Heart left ventricle (tissue), 13 donors: ENCODE measurements at regions not wholly inside any gene's neighbourhood (a gene's known extent, or its start where the extent isn't known, plus 50 kb on each side); places are given as distances from the start of the nearest gene placed in this dataset.

ENCODE experiments used
- CTCF ChIP-seq, 12 donors: fragments of 200-600 bp; sonication (generic) in 4 of 12; IDR thresholded peaks; one replicate each; pipeline versions ENCODE4 v1.5.0 to v1.8.0; 2018 to 2022; ENCODE audit warnings: antibody characterized with exemption in 12 of 12, mild to moderate bottlenecking in 5 of 12
- POLR2A ChIP-seq, 2 donors: fragments of 450-650 bp; IDR thresholded peaks; one replicate each; pipeline ENCODE4 v1.6.1; 2017; ENCODE audit warnings: antibody characterized with exemption in 2 of 2, mild to moderate bottlenecking in 2 of 2, moderate library complexity in 2 of 2
- donor health status: ischemic (EF 13 %, LVEDD 7.1; RV severe dilation, severe dysfunction).
- donor health status: DM: no; HTN: yes; CAD: no.
- donor health status: DM: no; HTN: no; CAD: no.
- donor health status: ischemic (EF 25% LVEDD 6.9; RV normal size, moderate dysfunction).
- donor health status: ischemic (EF 25% LVEDD 5.7; RV mildly dilated, moderate dysfunction).
- donor health status: ischemic (EF 35%, LVEDD 5.7; RV mildly dilated, moderate dysfunction).
- donor health status: nonischemic (EF 11% LVEDD 7.7; RV severe dilation, severe dysfunction).
- donor health status: DM: yes; HTN: yes; CAD: no.
- donor health status: PGD.
- donor health status: ischemic (EF 29% LVEDD 5.4; RV normal size, mild dysfunction).
- donor health status: nonischemic (EF 23%, LVEDD 6.1; RV moderate dilation, normal function).

DNA sequence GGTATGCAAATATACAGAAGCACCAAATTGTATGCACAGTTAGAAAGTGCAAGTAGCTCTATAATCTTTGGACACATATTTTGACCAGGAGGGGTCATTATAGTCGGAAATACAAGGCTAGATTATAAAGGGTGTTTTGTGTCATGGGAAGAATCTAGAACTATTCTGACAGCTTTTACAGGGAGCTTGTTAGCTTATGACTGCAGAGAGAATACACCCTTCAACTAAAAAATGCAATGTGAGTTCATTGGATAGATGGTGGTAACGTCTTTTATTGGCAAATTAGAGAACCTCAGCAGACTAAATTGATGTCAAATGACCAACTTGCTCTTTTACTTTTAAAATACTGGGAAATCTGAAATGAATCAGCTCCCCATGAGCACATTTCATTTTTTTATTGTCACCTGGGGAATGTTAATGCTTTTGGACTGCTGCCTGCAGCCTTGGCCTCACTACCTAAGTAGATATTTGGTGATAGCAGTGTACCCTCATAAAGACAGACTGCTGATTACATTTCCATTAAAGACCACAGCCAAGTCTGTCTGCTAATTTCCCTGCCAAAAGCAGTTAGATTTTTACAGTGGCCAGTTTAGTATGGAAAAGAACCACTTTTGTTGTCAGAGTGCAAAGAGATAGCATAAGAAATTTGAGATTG is 515.9 kb upstream of the DPPA4 start:
- TF ChIP-seq POLR2A (IDR thresholded peaks at IDR 0.05): no peak
- TF ChIP-seq CTCF (IDR thresholded peaks at IDR 0.05): no peak
